Liver (tissue), 7 donors: ENCODE measurements at regions not wholly inside any gene's neighbourhood (a gene's known extent, or its start where the extent isn't known, plus 50 kb on each side); places are given as distances from the start of the nearest gene placed in this dataset.

Source experiments
- DNase-seq: peaks from one replicate; pipeline ENCODE4 v3.0.0-alpha.2; 2017; ENCODE audit warnings: low spot score
- H3K27ac ChIP-seq, 2 donors: one replicate each; pipeline ENCODE4 v1.7.0; 2013; ENCODE audit warnings: inconsistent platforms in 2 of 2, low read length in 2 of 2, control low read depth in 1 of 2, low read depth in 1 of 2, mild to moderate bottlenecking in 1 of 2
- H3K27me3 ChIP-seq, 4 donors: one replicate each; pipeline versions ENCODE4 v1.6.1 to v1.7.0; 2013; ENCODE audit warnings: low read length in 3 of 4, inconsistent platforms in 1 of 4, mild to moderate bottlenecking in 1 of 4, moderate library complexity in 1 of 4; ENCODE audit not compliant: control insufficient read depth in 4 of 4, insufficient read depth in 4 of 4
- H3K36me3 ChIP-seq, 4 donors: one replicate each; pipeline versions ENCODE4 v1.6.1 to v1.7.0; 2013; ENCODE audit warnings: low read length in 3 of 4, mild to moderate bottlenecking in 3 of 4, low read depth in 1 of 4, moderate library complexity in 1 of 4; ENCODE audit not compliant: control insufficient read depth in 4 of 4, insufficient read depth in 3 of 4
- H3K4me1 ChIP-seq, 4 donors: one replicate each; pipeline versions ENCODE4 v1.6.1 to v1.7.0; 2013; ENCODE audit warnings: low read length in 3 of 4, mild to moderate bottlenecking in 3 of 4, moderate library complexity in 1 of 4; ENCODE audit not compliant: control insufficient read depth in 4 of 4, insufficient read depth in 4 of 4
- H3K4me3 ChIP-seq, 3 donors: one replicate each; pipeline versions ENCODE4 v1.6.1 to v1.7.0; 2013; ENCODE audit warnings: low read length in 3 of 3, control low read depth in 1 of 3, low read depth in 1 of 3, mild to moderate bottlenecking in 1 of 3
- H3K9ac ChIP-seq, 2 donors: one replicate each; pipeline ENCODE4 v1.7.0; 2013; ENCODE audit warnings: low read length in 2 of 2, mild to moderate bottlenecking in 2 of 2, moderate library complexity in 2 of 2, control low read depth in 1 of 2, low read depth in 1 of 2
- H3K9me3 ChIP-seq, 4 donors: one replicate each; pipeline versions ENCODE4 v1.6.1 to v1.7.0; 2013; ENCODE audit warnings: low read length in 3 of 4; ENCODE audit not compliant: control insufficient read depth in 4 of 4
- EGR1 ChIP-seq, 2 donors: IDR thresholded peaks; 2 replicates each; pipeline ENCODE4 v1.6.1; 2016 to 2018; ENCODE audit warnings: antibody characterized with exemption in 2 of 2, low read depth in 2 of 2
- FOXA2 ChIP-seq: IDR thresholded peaks from 2 replicates; pipeline ENCODE4 v1.6.1; 2016; ENCODE audit warnings: antibody characterized with exemption
- GABPA ChIP-seq, 2 donors: IDR thresholded peaks in 1 of 2; conservative IDR thresholded peaks in 1 of 2; 2 replicates each; pipeline ENCODE4 v1.6.1; 2016; ENCODE audit warnings: antibody characterized with exemption in 2 of 2, mild to moderate bottlenecking in 1 of 2, moderate library complexity in 1 of 2
- HNF4G ChIP-seq: IDR thresholded peaks from 2 replicates; pipeline ENCODE4 v1.6.1; 2016; ENCODE audit warnings: antibody characterized with exemption
- NR2F2 ChIP-seq: IDR thresholded peaks from 2 replicates; pipeline ENCODE4 v1.6.1; 2016; ENCODE audit warnings: antibody characterized with exemption
- SP1 ChIP-seq: IDR thresholded peaks from 2 replicates; pipeline ENCODE4 v1.6.1; 2018; ENCODE audit warnings: antibody characterized with exemption, mild to moderate bottlenecking
- TAF1 ChIP-seq: conservative IDR thresholded peaks from 2 replicates; pipeline ENCODE4 v1.6.1; 2016; ENCODE audit warnings: antibody characterized with exemption, mild to moderate bottlenecking
- YY1 ChIP-seq: IDR thresholded peaks from 2 replicates; pipeline ENCODE4 v1.6.1; 2016; ENCODE audit warnings: antibody characterized with exemption, mild to moderate bottlenecking
- WGBS: extraction: QIAGEN DNeasy Blood & Tissue Kit; methylation state at CpG from one replicate; pipeline ENCODE4 v1.1.7; 2013; 5-methylcytosine and 5-hydroxymethylcytosine counted together
- TF ChIP-seq, protein P1 (sequence below): IDR thresholded peaks from 2 replicates; pipeline ENCODE4 v1.6.1; 2016; ENCODE audit warnings: antibody characterized with exemption
- TF ChIP-seq, protein P2 (sequence below): IDR thresholded peaks from 2 replicates; pipeline ENCODE4 v1.6.1; 2016; ENCODE audit warnings: antibody characterized with exemption, mild to moderate bottlenecking
- TF ChIP-seq, protein P3 (sequence below): IDR thresholded peaks from 2 replicates; pipeline ENCODE4 v1.6.1; 2016; ENCODE audit warnings: antibody characterized with exemption
- donor health status: healthy.
- donor health status: healthy.
- donor health status: healthy.
- donor health status: healthy.

DNA sequence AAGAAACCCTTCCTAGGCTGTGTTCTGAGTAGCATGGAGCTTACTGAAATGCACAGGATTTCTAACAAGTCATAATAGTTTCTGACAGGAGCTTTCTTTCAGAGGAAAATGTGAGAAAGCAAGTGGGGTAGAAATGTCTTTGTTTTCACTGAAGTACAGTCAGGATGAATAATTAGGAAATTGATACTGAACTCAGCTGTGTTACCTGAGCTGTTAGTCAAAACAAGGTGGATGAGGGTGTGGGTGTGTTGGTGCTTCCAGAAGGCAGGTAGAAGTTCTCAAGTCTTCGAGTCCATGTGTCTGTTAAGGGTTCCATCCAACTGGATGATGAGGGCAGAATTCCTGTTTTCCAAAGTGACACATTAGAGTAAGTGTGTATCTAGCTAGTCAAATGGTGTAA is 122.4 kb downstream of the BASP1 start:
- H3K27me3 ChIP-seq, result no peaks in the 10 kb centered on the region
- H3K4me1 ChIP-seq, result no peaks in the 10 kb centered on the region
- TF ChIP-seq FOXA2, result no peak
- TF ChIP-seq YY1, result no peak
- no peak for TF ChIP-seq HNF4G
- TF ChIP-seq, protein P1, sequence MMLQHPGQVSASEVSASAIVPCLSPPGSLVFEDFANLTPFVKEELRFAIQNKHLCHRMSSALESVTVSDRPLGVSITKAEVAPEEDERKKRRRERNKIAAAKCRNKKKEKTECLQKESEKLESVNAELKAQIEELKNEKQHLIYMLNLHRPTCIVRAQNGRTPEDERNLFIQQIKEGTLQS, result no peak
- TF ChIP-seq, protein P2, sequence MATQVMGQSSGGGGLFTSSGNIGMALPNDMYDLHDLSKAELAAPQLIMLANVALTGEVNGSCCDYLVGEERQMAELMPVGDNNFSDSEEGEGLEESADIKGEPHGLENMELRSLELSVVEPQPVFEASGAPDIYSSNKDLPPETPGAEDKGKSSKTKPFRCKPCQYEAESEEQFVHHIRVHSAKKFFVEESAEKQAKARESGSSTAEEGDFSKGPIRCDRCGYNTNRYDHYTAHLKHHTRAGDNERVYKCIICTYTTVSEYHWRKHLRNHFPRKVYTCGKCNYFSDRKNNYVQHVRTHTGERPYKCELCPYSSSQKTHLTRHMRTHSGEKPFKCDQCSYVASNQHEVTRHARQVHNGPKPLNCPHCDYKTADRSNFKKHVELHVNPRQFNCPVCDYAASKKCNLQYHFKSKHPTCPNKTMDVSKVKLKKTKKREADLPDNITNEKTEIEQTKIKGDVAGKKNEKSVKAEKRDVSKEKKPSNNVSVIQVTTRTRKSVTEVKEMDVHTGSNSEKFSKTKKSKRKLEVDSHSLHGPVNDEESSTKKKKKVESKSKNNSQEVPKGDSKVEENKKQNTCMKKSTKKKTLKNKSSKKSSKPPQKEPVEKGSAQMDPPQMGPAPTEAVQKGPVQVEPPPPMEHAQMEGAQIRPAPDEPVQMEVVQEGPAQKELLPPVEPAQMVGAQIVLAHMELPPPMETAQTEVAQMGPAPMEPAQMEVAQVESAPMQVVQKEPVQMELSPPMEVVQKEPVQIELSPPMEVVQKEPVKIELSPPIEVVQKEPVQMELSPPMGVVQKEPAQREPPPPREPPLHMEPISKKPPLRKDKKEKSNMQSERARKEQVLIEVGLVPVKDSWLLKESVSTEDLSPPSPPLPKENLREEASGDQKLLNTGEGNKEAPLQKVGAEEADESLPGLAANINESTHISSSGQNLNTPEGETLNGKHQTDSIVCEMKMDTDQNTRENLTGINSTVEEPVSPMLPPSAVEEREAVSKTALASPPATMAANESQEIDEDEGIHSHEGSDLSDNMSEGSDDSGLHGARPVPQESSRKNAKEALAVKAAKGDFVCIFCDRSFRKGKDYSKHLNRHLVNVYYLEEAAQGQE, result no peak
- TF ChIP-seq NR2F2, result no peak
- TF ChIP-seq EGR1 (IDR thresholded peaks at IDR 0.05; ENCODE audit: low read depth in 2 of 2), result no peak
- no peak for TF ChIP-seq TAF1
- TF ChIP-seq GABPA (IDR thresholded peaks at IDR 0.05 in 1 of 2, conservative IDR thresholded peaks at IDR 0.05 in 1 of 2), result no peak
- no peak for TF ChIP-seq SP1
- TF ChIP-seq, protein P3, sequence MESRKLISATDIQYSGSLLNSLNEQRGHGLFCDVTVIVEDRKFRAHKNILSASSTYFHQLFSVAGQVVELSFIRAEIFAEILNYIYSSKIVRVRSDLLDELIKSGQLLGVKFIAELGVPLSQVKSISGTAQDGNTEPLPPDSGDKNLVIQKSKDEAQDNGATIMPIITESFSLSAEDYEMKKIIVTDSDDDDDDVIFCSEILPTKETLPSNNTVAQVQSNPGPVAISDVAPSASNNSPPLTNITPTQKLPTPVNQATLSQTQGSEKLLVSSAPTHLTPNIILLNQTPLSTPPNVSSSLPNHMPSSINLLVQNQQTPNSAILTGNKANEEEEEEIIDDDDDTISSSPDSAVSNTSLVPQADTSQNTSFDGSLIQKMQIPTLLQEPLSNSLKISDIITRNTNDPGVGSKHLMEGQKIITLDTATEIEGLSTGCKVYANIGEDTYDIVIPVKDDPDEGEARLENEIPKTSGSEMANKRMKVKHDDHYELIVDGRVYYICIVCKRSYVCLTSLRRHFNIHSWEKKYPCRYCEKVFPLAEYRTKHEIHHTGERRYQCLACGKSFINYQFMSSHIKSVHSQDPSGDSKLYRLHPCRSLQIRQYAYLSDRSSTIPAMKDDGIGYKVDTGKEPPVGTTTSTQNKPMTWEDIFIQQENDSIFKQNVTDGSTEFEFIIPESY, result no peak
- H3K4me3 ChIP-seq, result no peak overlapping the region
- H3K36me3 ChIP-seq, result no peaks in the 10 kb centered on the region
- WGBS, result 66% methylated on average over 1 of the region's 1 CpG
- no peaks in the 10 kb centered on the region for H3K9me3 ChIP-seq
- H3K9ac ChIP-seq, result no peak overlapping the region
- no peak overlapping the region for H3K27ac ChIP-seq
- no peak for DNase-seq

DNA sequence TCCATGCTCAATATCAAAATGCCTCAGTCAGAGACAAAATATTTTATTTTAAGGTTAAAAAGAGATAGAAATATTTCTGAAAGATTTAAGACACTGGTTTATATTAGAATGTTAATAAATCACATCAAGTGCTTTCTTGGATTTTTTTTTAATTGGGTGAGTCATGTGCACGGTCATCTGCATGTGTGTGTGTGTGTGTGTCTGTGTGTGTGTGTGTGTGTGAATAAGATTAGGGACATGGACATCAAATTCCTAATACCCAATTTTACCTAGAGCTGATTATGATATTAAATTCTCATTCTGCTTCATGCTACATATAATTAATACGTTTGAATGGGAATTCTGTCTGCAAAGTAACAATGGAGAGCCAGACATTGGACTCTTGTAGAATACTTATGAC is 122.9 kb downstream of the BASP1 start:
- TF ChIP-seq, protein P3, result no peak
- Histone ChIP-seq H3K9ac (no peak overlapping the region), H3K27me3 (no peaks in the 10 kb centered on the region), H3K36me3 (no peaks in the 10 kb centered on the region), H3K9me3 (no peaks in the 10 kb centered on the region), H3K4me3 (no peak overlapping the region), H3K27ac (no peak overlapping the region), H3K4me1 (no peaks in the 10 kb centered on the region)
- WGBS, result 59% methylated on average over 2 of the region's 2 CpGs
- DNase-seq, result no peak
